B cell (primary cell): ENCODE measurements at regions not wholly inside any gene's neighbourhood (a gene's known extent, or its start where the extent isn't known, plus 50 kb on each side); places are given as distances from the start of the nearest gene placed in this dataset.

Source experiments
- ATAC-seq: fragments of 200-7000 bp; cut with Tn5 transposase; one replicate; pipeline ENCODE4 v1.10.0; 2021; ENCODE audit warnings: low read depth, mild to moderate bottlenecking, moderate number of reproducible peaks, moderate library complexity
- CTCF ChIA-PET: fragments of 350-600 bp; sonication (Branson Sonifier 250); formaldehyde crosslinking; loops from one replicate; lab custom pipeline; 2021; ENCODE audit warnings: antibody characterized with exemption, inconsistent platforms; lab: Charles Lee
- POLR2A ChIA-PET: fragments of 350-600 bp; sonication (Branson Sonifier 250); formaldehyde crosslinking; loops from one replicate; lab custom pipeline; 2021; ENCODE audit warnings: antibody characterized with exemption; lab: Charles Lee
- DNase-seq: peaks from one replicate; pipeline ENCODE4 v3.0.0; 2013
- H2AFZ ChIP-seq: 2 replicates; pipeline ENCODE4 v1.6.1; 2012; ENCODE audit warnings: mild to moderate bottlenecking, low read depth, low read length; ENCODE audit not compliant: insufficient read depth, poor library complexity, severe bottlenecking
- H3K27ac ChIP-seq, 2 donors: 1 replicate in 1 of 2; 2 replicates in 1 of 2; pipeline ENCODE4 v1.5.1; 2012 to 2013; ENCODE audit warnings: low read length in 2 of 2, mild to moderate bottlenecking in 2 of 2, moderate library complexity in 1 of 2
- H3K27me3 ChIP-seq, 4 experiments: fragments of 200-600 bp in 1 of 4; sonication (generic) in 1 of 4; replicated peaks in 1 of 4; 1 replicate in 2 of 4; 2 replicates in 2 of 4; pipeline versions ENCODE4 v1.6.1 to v1.7.0; 2013 to 2016; ENCODE audit warnings: low read length in 3 of 4, mild to moderate bottlenecking in 2 of 4, mixed read lengths in 1 of 4, moderate library complexity in 1 of 4; ENCODE audit not compliant: insufficient read depth in 4 of 4, control insufficient read depth in 3 of 4; ENCODE audit errors: control extremely low read depth in 1 of 4
- H3K36me3 ChIP-seq, 2 experiments: replicated peaks in 1 of 2; 1 replicate in 1 of 2; 2 replicates in 1 of 2; pipeline versions ENCODE4 v1.6.1 to v1.7.1; 2013; ENCODE audit warnings: low read length in 1 of 2; ENCODE audit not compliant: insufficient read depth in 2 of 2, control insufficient read depth in 1 of 2; ENCODE audit errors: control extremely low read depth in 1 of 2, extremely low read depth in 1 of 2
- H3K4me1 ChIP-seq, 2 donors: fragments of 200-600 bp in 1 of 2; sonication (generic) in 1 of 2; 1 replicate in 1 of 2; 2 replicates in 1 of 2; pipeline versions ENCODE4 v1.5.1 to v1.6.1; 2013 to 2017; ENCODE audit warnings: low read length in 2 of 2; ENCODE audit not compliant: control insufficient read depth in 2 of 2, insufficient read depth in 2 of 2
- H3K4me2 ChIP-seq: replicated peaks from 2 replicates; pipeline ENCODE3; 2012; ENCODE audit warnings: mild to moderate bottlenecking, low read depth, low read length; ENCODE audit not compliant: poor library complexity, severe bottlenecking
- H3K4me3 ChIP-seq, 5 experiments: fragments of 200-600 bp in 1 of 5; sonication (generic) in 1 of 5; 1 replicate in 3 of 5; 2 replicates in 2 of 5; pipeline versions ENCODE4 v1.5.1 to v1.7.0; 2011 to 2016; ENCODE audit warnings: low read length in 4 of 5, mild to moderate bottlenecking in 4 of 5, low read depth in 2 of 5, control low read depth in 1 of 5, moderate library complexity in 1 of 5; ENCODE audit not compliant: insufficient read depth in 1 of 5; ENCODE audit errors: control extremely low read depth in 1 of 5, extremely low read depth in 1 of 5
- H3K79me2 ChIP-seq: fragments of 200-600 bp; sonication (generic); one replicate; pipeline ENCODE4 v1.6.0; 2016; ENCODE audit warnings: low read length; ENCODE audit not compliant: control insufficient read depth, insufficient read depth
- H3K9ac ChIP-seq: fragments of 200-600 bp; sonication (generic); 2 replicates; pipeline ENCODE4 v1.6.1; 2017; ENCODE audit warnings: mild to moderate bottlenecking, low read length, moderate library complexity
- H3K9me3 ChIP-seq, 3 donors: one replicate each; pipeline versions ENCODE4 v1.6.1 to v1.7.1; 2013; ENCODE audit warnings: low read length in 2 of 3; ENCODE audit not compliant: control insufficient read depth in 2 of 3, insufficient read depth in 1 of 3; ENCODE audit errors: control extremely low read depth in 1 of 3
- H4K20me1 ChIP-seq: 2 replicates; pipeline ENCODE4 v1.6.0; 2012; ENCODE audit warnings: mild to moderate bottlenecking, low read length; ENCODE audit not compliant: insufficient read depth, control insufficient read depth, poor library complexity, severe bottlenecking
- H3K27ac Mint-ChIP-seq: one replicate; pipeline ENCODE4 v1.8.0; 2021; ENCODE audit warnings: mixed read lengths
- H3K27me3 Mint-ChIP-seq: one replicate; pipeline ENCODE4 v1.8.0; 2021; ENCODE audit warnings: mixed read lengths
- H3K4me1 Mint-ChIP-seq: one replicate; pipeline ENCODE4 v1.8.0; 2021; ENCODE audit warnings: mixed read lengths
- H3K4me3 Mint-ChIP-seq: one replicate; pipeline ENCODE4 v1.8.0; 2021; ENCODE audit warnings: mixed read lengths
- H3K9me3 Mint-ChIP-seq: one replicate; pipeline ENCODE4 v1.8.0; 2022; ENCODE audit warnings: mixed read lengths; ENCODE audit not compliant: insufficient read depth
- EZH2 ChIP-seq: IDR thresholded peaks from 2 replicates; pipeline ENCODE4 v1.6.1; 2012; ENCODE audit warnings: borderline replicate concordance, low read depth, mild to moderate bottlenecking, moderate library complexity, low read length; ENCODE audit not compliant: insufficient read depth, poor library complexity, severe bottlenecking
- WGBS: methylation state at CpG from one replicate; pipeline ENCODE4 v1.1.5; 2013; ENCODE audit warnings: missing lambda C conversion rate; ENCODE audit not compliant: insufficient coverage; 5-methylcytosine and 5-hydroxymethylcytosine counted together
- intact Hi-C: fragments of 100-400 bp; cut with micrococcal nuclease; formaldehyde crosslinking; loops from one replicate; pipeline ENCODE4 v1.10.0; 2022
- TF ChIP-seq, protein P1 (sequence below): fragments of 200-600 bp; IDR thresholded peaks from one replicate; pipeline ENCODE4 v1.8.0; 2022; ENCODE audit warnings: antibody characterized with exemption, mild to moderate bottlenecking

DNA sequence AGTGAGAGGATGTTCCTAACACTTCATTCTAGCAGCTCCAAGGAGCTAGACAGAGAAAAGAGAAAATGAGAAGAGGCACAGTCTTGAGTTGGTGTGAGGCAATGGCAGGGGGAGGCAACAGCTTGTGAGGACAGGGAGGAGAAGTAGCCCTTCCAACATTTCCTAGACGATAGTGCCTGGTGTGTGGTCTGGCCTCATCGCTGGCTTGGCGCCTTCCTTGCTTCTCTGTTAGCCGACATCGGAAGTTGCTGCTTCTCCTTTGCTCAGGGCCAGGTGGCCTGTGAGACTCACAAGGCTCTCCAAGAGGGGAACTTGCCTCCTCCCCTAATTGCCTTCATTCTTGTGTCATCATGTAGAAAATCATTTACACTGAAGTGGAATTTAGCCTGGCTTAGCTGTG, 208.7 kb downstream of the MAP2K4 start:
- CTCF ChIA-PET, result no interaction called here
- Histone ChIP-seq H4K20me1 (no peaks in the 10 kb centered on the region), H3K4me2 (no peak overlapping the region), H3K4me3 (no peak overlapping the region), H3K9ac (no peak overlapping the region), H3K36me3 (no peaks in the 10 kb centered on the region), H3K27me3 (no peaks in the 10 kb centered on the region), H3K9me3 (peaks cover 0 to 3% (median 0%) of the 10 kb centered on the region in 3 donors), H2AFZ (no peak overlapping the region), H3K79me2 (no peaks in the 10 kb centered on the region), H3K4me1 (no peaks in the 10 kb centered on the region), H3K27ac (no peak overlapping the region)
- no peaks in the 10 kb centered on the region for H3K9me3 Mint-ChIP-seq
- no peak overlapping the region for H3K27ac Mint-ChIP-seq
- intact Hi-C loops, result no loop called here
- H3K4me3 Mint-ChIP-seq, result no peak overlapping the region
- H3K27me3 Mint-ChIP-seq, result peaks cover 24% of the 10 kb centered on the region
- POLR2A ChIA-PET, result no interaction called here
- no peak for DNase-seq
- ATAC-seq, result no peak
- no peaks in the 10 kb centered on the region for H3K4me1 Mint-ChIP-seq
- 70% methylated on average over 4 of the region's 5 CpGs for WGBS
- TF ChIP-seq, protein P1, sequence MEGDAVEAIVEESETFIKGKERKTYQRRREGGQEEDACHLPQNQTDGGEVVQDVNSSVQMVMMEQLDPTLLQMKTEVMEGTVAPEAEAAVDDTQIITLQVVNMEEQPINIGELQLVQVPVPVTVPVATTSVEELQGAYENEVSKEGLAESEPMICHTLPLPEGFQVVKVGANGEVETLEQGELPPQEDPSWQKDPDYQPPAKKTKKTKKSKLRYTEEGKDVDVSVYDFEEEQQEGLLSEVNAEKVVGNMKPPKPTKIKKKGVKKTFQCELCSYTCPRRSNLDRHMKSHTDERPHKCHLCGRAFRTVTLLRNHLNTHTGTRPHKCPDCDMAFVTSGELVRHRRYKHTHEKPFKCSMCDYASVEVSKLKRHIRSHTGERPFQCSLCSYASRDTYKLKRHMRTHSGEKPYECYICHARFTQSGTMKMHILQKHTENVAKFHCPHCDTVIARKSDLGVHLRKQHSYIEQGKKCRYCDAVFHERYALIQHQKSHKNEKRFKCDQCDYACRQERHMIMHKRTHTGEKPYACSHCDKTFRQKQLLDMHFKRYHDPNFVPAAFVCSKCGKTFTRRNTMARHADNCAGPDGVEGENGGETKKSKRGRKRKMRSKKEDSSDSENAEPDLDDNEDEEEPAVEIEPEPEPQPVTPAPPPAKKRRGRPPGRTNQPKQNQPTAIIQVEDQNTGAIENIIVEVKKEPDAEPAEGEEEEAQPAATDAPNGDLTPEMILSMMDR, result no peak
- no peak for TF ChIP-seq EZH2

DNA sequence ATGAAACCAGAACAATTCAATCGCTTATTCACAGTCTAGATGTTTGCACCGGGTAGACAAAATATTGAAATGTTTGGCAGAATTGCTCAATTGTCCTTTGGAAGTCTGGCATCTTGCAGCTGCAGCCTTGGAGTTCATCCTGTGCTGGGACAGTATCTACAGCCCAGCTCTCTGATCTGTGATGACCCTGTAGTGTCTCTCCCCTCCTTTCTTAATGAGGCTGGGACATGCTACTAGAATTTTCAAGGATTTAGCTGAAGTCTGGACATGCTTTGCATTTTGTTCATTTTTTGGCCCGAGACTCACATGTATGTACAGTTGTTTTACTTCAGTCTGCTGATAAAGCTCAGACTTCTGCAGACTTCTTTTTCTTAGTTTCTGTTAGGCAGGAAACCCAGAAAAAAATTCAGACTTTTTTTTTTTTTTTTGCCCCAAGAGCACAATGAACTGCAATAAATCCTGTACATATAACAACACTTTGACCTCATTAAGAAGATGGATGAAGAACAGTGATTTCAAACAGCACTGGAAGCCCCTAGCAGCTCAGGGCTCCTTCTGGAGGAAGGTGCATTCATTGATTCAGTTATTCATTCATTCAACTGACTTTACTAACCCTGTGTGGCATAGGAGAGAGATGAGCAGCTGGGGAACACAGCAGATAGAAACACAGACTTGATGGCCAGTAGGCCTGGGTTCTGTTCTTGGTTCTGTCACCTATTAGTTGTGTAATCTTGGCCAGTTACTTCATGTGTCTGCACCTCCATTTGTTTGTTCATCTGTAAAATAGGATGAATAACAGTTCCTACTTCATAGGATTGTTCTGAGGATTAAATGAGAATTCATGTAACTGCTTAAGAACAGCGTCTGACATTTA, 210.0 kb downstream of the MAP2K4 start:
- H3K79me2 ChIP-seq, result no peaks in the 10 kb centered on the region
- no peak overlapping the region for H2AFZ ChIP-seq
- no peaks in the 10 kb centered on the region for H3K4me1 ChIP-seq
- intact Hi-C loops, result no loop called here
- H3K4me2 ChIP-seq, result no peak overlapping the region
- no peaks in the 10 kb centered on the region for H3K27me3 ChIP-seq
- no peak for DNase-seq
- no peak overlapping the region for H3K4me3 Mint-ChIP-seq
- H3K4me1 Mint-ChIP-seq, result no peaks in the 10 kb centered on the region
- no peak overlapping the region for H3K27ac Mint-ChIP-seq
- H4K20me1 ChIP-seq, result no peaks in the 10 kb centered on the region
- H3K9me3 ChIP-seq, result peaks cover 0 to 3% (median 0%) of the 10 kb centered on the region in 3 donors
- H3K9ac ChIP-seq, result no peak overlapping the region
- no peak for ATAC-seq
- H3K36me3 ChIP-seq, result no peaks in the 10 kb centered on the region
- WGBS, result 78% methylated on average over 3 of the region's 4 CpGs
- no peak overlapping the region for H3K4me3 ChIP-seq
- ChIA-PET CTCF (no interaction called here), POLR2A (no interaction called here)
- no peak overlapping the region for H3K27ac ChIP-seq
- no peaks in the 10 kb centered on the region for H3K9me3 Mint-ChIP-seq
- TF ChIP-seq EZH2, result no peak
- TF ChIP-seq, protein P1, result no peak
- peaks cover 16% of the 10 kb centered on the region for H3K27me3 Mint-ChIP-seq
